Astrocyte (in vitro differentiated cells and primary cell): ENCODE measurements at regions not wholly inside any gene's neighbourhood (a gene's known extent, or its start where the extent isn't known, plus 50 kb on each side); places are given as distances from the start of the nearest gene placed in this dataset.

Source experiments
- DNase-seq: peaks from one replicate; pipeline ENCODE4 v3.0.0-alpha.2; 2010; ENCODE audit warnings: low read depth
- FAIRE-seq: peaks from 2 replicates; lab custom pipeline; 2011; peaks lifted over from hg19 to GRCh38; lab: Jason Lieb, UNC
- H2AFZ ChIP-seq: 2 replicates; pipeline ENCODE4 v1.6.0; 2012; ENCODE audit warnings: low read depth, low read length, inconsistent platforms
- H3K27ac ChIP-seq: 2 replicates; pipeline ENCODE4 v1.5.1; 2011; ENCODE audit warnings: low read depth, low read length, inconsistent platforms
- H3K27me3 ChIP-seq: 2 replicates; pipeline ENCODE4 v1.6.0; 2011; ENCODE audit warnings: low read length, inconsistent platforms; ENCODE audit not compliant: insufficient read depth
- H3K36me3 ChIP-seq: 2 replicates; pipeline ENCODE4 v1.5.1; 2011; ENCODE audit warnings: low read length, inconsistent platforms; ENCODE audit not compliant: insufficient read depth
- H3K4me1 ChIP-seq: 2 replicates; pipeline ENCODE4 v1.5.1; 2011; ENCODE audit warnings: low read length, inconsistent platforms; ENCODE audit not compliant: insufficient read depth
- H3K4me2 ChIP-seq: 2 replicates; pipeline ENCODE4 v1.6.0; 2012; ENCODE audit warnings: low read length, inconsistent platforms
- H3K4me3 ChIP-seq: 2 replicates; pipeline ENCODE4 v1.5.1; 2011; ENCODE audit warnings: low read depth, mild to moderate bottlenecking, low read length, inconsistent platforms; ENCODE audit not compliant: insufficient read depth
- H3K79me2 ChIP-seq: 2 replicates; pipeline ENCODE4 v1.6.0; 2012; ENCODE audit warnings: mild to moderate bottlenecking, low read length, inconsistent platforms; ENCODE audit not compliant: insufficient read depth
- H3K9ac ChIP-seq: 2 replicates; pipeline ENCODE4 v1.6.0; 2012; ENCODE audit warnings: mild to moderate bottlenecking, low read length, inconsistent platforms
- H3K9me3 ChIP-seq: 2 replicates; pipeline ENCODE4 v1.5.1; 2012; ENCODE audit warnings: low read depth, mild to moderate bottlenecking, low read length, inconsistent platforms; ENCODE audit not compliant: insufficient read depth
- H4K20me1 ChIP-seq: 2 replicates; pipeline ENCODE4 v1.6.0; 2012; ENCODE audit warnings: low read length, inconsistent platforms; ENCODE audit not compliant: insufficient read depth
- H3K27ac Mint-ChIP-seq: one replicate; pipeline ENCODE4 v1.8.0; 2021; ENCODE audit warnings: mild to moderate bottlenecking, mixed read lengths; ENCODE audit not compliant: unreplicated experiment
- H3K27me3 Mint-ChIP-seq: one replicate; pipeline ENCODE4 v1.8.0; 2021; ENCODE audit warnings: low read depth, mixed read lengths; ENCODE audit not compliant: unreplicated experiment
- H3K36me3 Mint-ChIP-seq: one replicate; pipeline ENCODE4 v1.8.0; 2021; ENCODE audit warnings: low read depth, mixed read lengths; ENCODE audit not compliant: unreplicated experiment
- H3K4me1 Mint-ChIP-seq: one replicate; pipeline ENCODE4 v1.8.0; 2021; ENCODE audit warnings: low read depth, mixed read lengths; ENCODE audit not compliant: unreplicated experiment
- H3K4me3 Mint-ChIP-seq: one replicate; pipeline ENCODE4 v1.8.0; 2021; ENCODE audit warnings: mild to moderate bottlenecking, moderate library complexity, mixed read lengths; ENCODE audit not compliant: unreplicated experiment
- H3K9me3 Mint-ChIP-seq: one replicate; pipeline ENCODE4 v1.8.0; 2021; ENCODE audit warnings: mild to moderate bottlenecking, mixed read lengths; ENCODE audit not compliant: unreplicated experiment
- EZH2 ChIP-seq: IDR thresholded peaks from 2 replicates; pipeline ENCODE4 v1.6.1; 2012; ENCODE audit warnings: mild to moderate bottlenecking, low read length, inconsistent platforms; ENCODE audit not compliant: insufficient read depth
- TF ChIP-seq, protein P1 (sequence below): IDR thresholded peaks from 2 replicates; pipeline ENCODE4 v1.5.1; 2011; ENCODE audit warnings: low read depth, mild to moderate bottlenecking, inconsistent platforms, low read length, moderate library complexity; ENCODE audit not compliant: insufficient read depth

DNA sequence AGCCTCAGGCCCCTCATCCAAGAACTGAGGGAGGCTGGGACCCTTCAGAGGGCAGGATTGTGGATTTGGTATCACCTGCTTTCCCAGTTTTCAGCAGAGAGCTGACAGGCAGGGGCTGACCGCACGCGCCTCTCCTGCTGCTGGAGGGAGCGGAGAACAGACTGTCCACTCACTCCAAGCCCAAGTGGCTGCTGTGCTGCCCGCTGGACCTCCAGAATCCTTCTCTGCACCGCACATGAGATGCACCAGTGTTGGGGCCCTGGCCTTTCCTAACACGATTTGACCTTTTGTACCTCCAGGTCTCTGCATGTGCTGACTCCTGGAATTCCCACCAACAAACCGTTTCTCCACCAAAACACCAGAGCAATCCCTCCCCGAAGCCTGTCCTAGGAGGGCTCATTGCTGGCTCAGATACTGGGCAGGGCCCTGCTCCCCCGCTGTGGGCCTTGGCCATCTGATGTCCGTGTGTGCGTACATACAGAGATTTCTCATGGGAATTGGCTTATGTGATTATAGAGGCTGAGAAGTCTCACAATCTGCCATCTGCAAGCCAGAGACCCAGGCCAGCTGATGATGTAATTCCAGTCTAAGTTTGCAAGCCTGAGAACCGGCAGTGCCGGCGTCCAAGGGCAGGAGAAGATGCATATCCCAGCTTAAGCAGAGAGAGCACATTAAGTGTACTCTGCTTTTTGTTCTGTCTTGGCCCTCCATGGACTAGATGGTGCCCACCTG lies 141.7 kb downstream of the GADD45G start:
- Mint-ChIP-seq H3K27ac (peak overlapping the region; percentile 64), H3K27me3 (peaks cover 64% of the 10 kb centered on the region), H3K4me1 (peaks cover 7% of the 10 kb centered on the region), H3K9me3 (peaks cover 14% of the 10 kb centered on the region), H3K4me3 (no peak overlapping the region), H3K36me3 (no peaks in the 10 kb centered on the region)
- Histone ChIP-seq H3K4me1 (no peaks in the 10 kb centered on the region), H4K20me1 (no peaks in the 10 kb centered on the region), H3K4me3 (no peak overlapping the region), H3K27me3 (no peaks in the 10 kb centered on the region), H3K4me2 (no peak overlapping the region), H3K79me2 (no peaks in the 10 kb centered on the region), H2AFZ (no peak overlapping the region), H3K9ac (no peak overlapping the region), H3K36me3 (no peaks in the 10 kb centered on the region), H3K27ac (no peak overlapping the region), H3K9me3 (no peaks in the 10 kb centered on the region)
- DNase-seq (no peak), FAIRE-seq (no peak)
- TF ChIP-seq, protein P1, sequence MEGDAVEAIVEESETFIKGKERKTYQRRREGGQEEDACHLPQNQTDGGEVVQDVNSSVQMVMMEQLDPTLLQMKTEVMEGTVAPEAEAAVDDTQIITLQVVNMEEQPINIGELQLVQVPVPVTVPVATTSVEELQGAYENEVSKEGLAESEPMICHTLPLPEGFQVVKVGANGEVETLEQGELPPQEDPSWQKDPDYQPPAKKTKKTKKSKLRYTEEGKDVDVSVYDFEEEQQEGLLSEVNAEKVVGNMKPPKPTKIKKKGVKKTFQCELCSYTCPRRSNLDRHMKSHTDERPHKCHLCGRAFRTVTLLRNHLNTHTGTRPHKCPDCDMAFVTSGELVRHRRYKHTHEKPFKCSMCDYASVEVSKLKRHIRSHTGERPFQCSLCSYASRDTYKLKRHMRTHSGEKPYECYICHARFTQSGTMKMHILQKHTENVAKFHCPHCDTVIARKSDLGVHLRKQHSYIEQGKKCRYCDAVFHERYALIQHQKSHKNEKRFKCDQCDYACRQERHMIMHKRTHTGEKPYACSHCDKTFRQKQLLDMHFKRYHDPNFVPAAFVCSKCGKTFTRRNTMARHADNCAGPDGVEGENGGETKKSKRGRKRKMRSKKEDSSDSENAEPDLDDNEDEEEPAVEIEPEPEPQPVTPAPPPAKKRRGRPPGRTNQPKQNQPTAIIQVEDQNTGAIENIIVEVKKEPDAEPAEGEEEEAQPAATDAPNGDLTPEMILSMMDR: no peak
- TF ChIP-seq EZH2: no peak

DNA sequence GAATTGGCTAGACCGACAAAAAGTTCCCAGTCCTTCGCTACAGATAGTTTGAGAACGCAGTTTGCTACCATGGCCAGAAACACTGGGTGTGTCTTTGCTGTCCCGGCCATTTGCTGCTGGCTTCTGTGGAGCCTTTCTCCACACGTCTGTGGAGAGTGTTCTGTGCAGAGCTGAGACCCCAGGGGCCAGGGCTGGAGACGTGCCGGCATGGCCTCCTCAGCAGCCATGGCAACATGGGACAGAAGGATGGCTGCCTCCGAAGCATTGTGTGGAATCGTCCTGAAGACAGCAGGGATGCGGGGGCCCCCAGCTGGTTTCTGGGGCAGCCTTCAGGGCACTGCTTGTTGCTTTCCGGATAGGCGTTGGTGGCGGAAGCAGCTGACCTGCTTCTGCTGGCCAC lies 142.8 kb downstream of the GADD45G start:
- Mint-ChIP-seq H3K4me1 (peaks cover 7% of the 10 kb centered on the region), H3K9me3 (peaks cover 14% of the 10 kb centered on the region), H3K4me3 (no peak overlapping the region), H3K27me3 (peaks cover 63% of the 10 kb centered on the region), H3K27ac (no peak overlapping the region), H3K36me3 (no peaks in the 10 kb centered on the region)
- Histone ChIP-seq H3K9ac (no peak overlapping the region), H3K4me3 (no peak overlapping the region), H3K36me3 (no peaks in the 10 kb centered on the region), H3K4me1 (no peaks in the 10 kb centered on the region), H3K9me3 (no peaks in the 10 kb centered on the region), H3K4me2 (no peak overlapping the region), H3K27ac (no peak overlapping the region), H3K79me2 (no peaks in the 10 kb centered on the region), H4K20me1 (no peaks in the 10 kb centered on the region), H3K27me3 (no peaks in the 10 kb centered on the region), H2AFZ (no peak overlapping the region)
- FAIRE-seq (no peak), DNase-seq (no peak)
- TF ChIP-seq, protein P1: no peak
- no peak for TF ChIP-seq EZH2

DNA sequence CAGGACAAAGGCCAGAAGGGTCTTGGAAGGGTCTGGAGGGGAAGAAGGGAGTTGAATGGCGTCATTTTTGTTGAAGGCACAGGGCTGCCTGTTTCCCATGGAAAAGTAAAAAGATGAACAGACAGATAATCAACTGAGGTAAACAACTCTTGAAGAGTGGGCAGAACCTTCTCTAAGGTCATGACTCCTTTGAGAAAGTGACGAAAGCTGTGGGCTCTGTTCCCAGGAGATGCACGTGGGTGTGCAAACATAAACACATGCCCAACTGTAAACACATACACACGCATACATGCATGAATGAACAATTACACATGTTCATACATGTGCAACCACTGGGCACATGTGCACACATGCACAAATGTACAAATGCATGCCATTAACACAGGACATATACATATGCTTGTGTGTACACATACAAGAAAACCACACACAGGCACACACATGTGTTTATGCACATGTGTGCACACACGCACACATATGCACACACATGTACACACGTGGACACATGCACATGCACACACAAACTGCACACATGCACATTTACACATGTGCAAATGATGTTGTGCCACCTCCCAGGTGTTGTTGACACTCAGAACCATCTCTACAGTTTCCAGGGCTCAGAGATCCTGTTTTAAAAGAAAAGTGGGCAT lies 143.3 kb downstream of the GADD45G start:
- Mint-ChIP-seq H3K9me3 (peaks cover 14% of the 10 kb centered on the region), H3K27ac (no peak overlapping the region), H3K36me3 (no peaks in the 10 kb centered on the region), H3K4me1 (peaks cover 7% of the 10 kb centered on the region), H3K27me3 (peaks cover 67% of the 10 kb centered on the region), H3K4me3 (no peak overlapping the region)
- Histone ChIP-seq H3K4me3 (no peak overlapping the region), H3K9ac (no peak overlapping the region), H4K20me1 (no peaks in the 10 kb centered on the region), H3K36me3 (no peaks in the 10 kb centered on the region), H3K27me3 (no peaks in the 10 kb centered on the region), H2AFZ (no peak overlapping the region), H3K27ac (no peak overlapping the region), H3K4me2 (no peak overlapping the region), H3K9me3 (no peaks in the 10 kb centered on the region), H3K4me1 (no peaks in the 10 kb centered on the region), H3K79me2 (no peaks in the 10 kb centered on the region)
- DNase-seq (no peak), FAIRE-seq (no peak)
- no peak for TF ChIP-seq EZH2
- TF ChIP-seq, protein P1: no peak
